ENCODE measurements at regions not wholly inside any gene's neighbourhood (a gene's known extent, or its start where the extent isn't known, plus 50 kb on each side); places are given as distances from the start of the nearest gene placed in this dataset.

GRCh38 chr5:124583469-124584350, 162.7 kb downstream of the ZNF608 start (continued):
- peak; percentile 42 for TF ChIP-seq CCNT2 (IDR thresholded peaks at IDR 0.05; ENCODE audit: borderline replicate concordance, extremely low read depth, insufficient read length, low read depth, low read length)
- TF ChIP-seq ARNT (IDR thresholded peaks at IDR 0.05), result 0 out of 4 replicates have a peak, but pooled peaks of 1 of the 2 experiments have one; percentile 52
- TF ChIP-seq TBL1XR1 (IDR thresholded peaks at IDR 0.05; ENCODE audit: low read length in 2 of 2), result peak in 1 of 2 experiments; percentile 77; a peak in 2 of 4 replicates
- peak; percentile 51; the same call in 1 of the 2 replicates for TF ChIP-seq PHB2 (IDR thresholded peaks at IDR 0.05; ENCODE audit: low read depth)
- no peak for TF ChIP-seq ZNF830 (CRISPR knock-in tag; IDR thresholded peaks at IDR 0.05)
- TF ChIP-seq ZNF316 (IDR thresholded peaks at IDR 0.05), result peak; percentile 78
- TF ChIP-seq RNF219 (CRISPR knock-in tag; IDR thresholded peaks at IDR 0.05), result no peak
- no peak for TF ChIP-seq ZNF318 (IDR thresholded peaks at IDR 0.05; ENCODE audit: borderline replicate concordance in 1 of 2, low read depth in 1 of 2)
- TF ChIP-seq CBX3 (IDR thresholded peaks at IDR 0.05; ENCODE audit: borderline replicate concordance in 1 of 2, low read length in 2 of 2), result peak in 1 of 2 experiments; percentile 45; a peak in 1 of 3 replicates
- peak in 1 of 2 experiments; percentile 97; a peak in 2 of 4 replicates for TF ChIP-seq HDAC1 (IDR thresholded peaks at IDR 0.05)
- TF ChIP-seq POLR2H (tag; IDR thresholded peaks at IDR 0.05; ENCODE audit: low read depth), result no peak
- TF ChIP-seq MEIS2 (IDR thresholded peaks at IDR 0.05; ENCODE audit: partially characterized antibody), result peak; percentile 84
- no peak for TF ChIP-seq ELF4 (CRISPR knock-in tag; IDR thresholded peaks at IDR 0.05)
- TF ChIP-seq PML (IDR thresholded peaks at IDR 0.05; ENCODE audit: low read length), result peak; percentile 91; the same call in 1 of the 2 replicates
- peak; percentile 36; the same call in 1 of the 2 replicates for TF ChIP-seq MAFK (IDR thresholded peaks at IDR 0.05; ENCODE audit: low read length)
- no peak; the same call in 1 of the 2 replicates for TF ChIP-seq RNF2 (IDR thresholded peaks at IDR 0.05)

All from K562 (cell line).